ENCODE measurements at regions not wholly inside any gene's neighbourhood (a gene's known extent, or its start where the extent isn't known, plus 50 kb on each side); places are given as distances from the start of the nearest gene placed in this dataset.

DNA sequence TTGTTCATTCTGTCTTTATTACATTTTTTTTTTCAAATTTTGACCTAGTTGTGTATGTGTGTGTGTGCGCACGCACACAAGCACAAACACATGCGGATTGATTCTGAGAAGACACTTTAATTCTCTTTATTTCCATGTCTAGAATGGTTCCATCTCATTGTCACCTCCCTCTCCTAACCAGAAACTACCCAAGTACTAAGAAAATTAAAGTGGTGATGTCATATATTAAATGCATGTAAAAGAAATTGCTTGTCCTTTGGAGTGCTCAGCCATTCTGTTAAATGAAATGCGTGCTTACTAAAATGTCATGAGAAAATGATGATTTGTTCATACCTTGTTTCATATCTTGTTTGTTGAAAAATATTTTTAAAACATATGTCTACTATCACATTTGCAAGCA lies 1297.0 kb upstream of the TENM3 start:
- Histone ChIP-seq H3K27me3 (ENCODE audit: control insufficient read depth in 2 of 2, insufficient read depth in 2 of 2, low read length in 2 of 2) (no peaks in the 10 kb centered on the region), H3K4me3 (replicated peaks in 1 of 3; ENCODE audit: low read depth in 2 of 3, low read length in 3 of 3) (no peak overlapping the region), H3K79me2 (ENCODE audit: insufficient read depth, low read length) (no peaks in the 10 kb centered on the region), H3K4me1 (ENCODE audit: control insufficient read depth in 1 of 2, insufficient read depth in 2 of 2, low read length in 2 of 2) (no peaks in the 10 kb centered on the region), H3K9me3 (replicated peaks in 1 of 2; ENCODE audit: control insufficient read depth in 1 of 2, insufficient read depth in 1 of 2, low read length in 2 of 2) (no peaks in the 10 kb centered on the region), H3K27ac (ENCODE audit: low read depth in 1 of 2, low read length in 2 of 2) (no peak overlapping the region), H2AFZ (ENCODE audit: insufficient read depth, low read depth, low read length, poor library complexity, severe bottlenecking) (no peak overlapping the region), H3K9ac (ENCODE audit: insufficient read depth, low read length, poor library complexity, severe bottlenecking) (no peak overlapping the region), H3K4me2 (replicated peaks; ENCODE audit: extremely low read depth, low read length, poor library complexity, severe bottlenecking) (no peak overlapping the region), H3K36me3 (replicated peaks in 1 of 2; ENCODE audit: control insufficient read depth in 1 of 2, insufficient read depth in 2 of 2, low read length in 2 of 2) (no peaks in the 10 kb centered on the region), H4K20me1 (ENCODE audit: insufficient read depth, low read length) (no peaks in the 10 kb centered on the region)
- Mint-ChIP-seq H3K27ac (no peak overlapping the region), H3K9me3 (no peaks in the 10 kb centered on the region), H3K27me3 (ENCODE audit: low read depth in 3 of 3) (no peaks in the 10 kb centered on the region), H3K4me3 (no peak overlapping the region), H3K36me3 (no peaks in the 10 kb centered on the region), H3K4me1 (no peaks in the 10 kb centered on the region)
- intact Hi-C loops (cut with micrococcal nuclease), result no loop called here
- WGBS (ENCODE audit: insufficient coverage), result no CpG with 5 or more reads among the region's 4 CpGs
- TF ChIP-seq, protein P1, sequence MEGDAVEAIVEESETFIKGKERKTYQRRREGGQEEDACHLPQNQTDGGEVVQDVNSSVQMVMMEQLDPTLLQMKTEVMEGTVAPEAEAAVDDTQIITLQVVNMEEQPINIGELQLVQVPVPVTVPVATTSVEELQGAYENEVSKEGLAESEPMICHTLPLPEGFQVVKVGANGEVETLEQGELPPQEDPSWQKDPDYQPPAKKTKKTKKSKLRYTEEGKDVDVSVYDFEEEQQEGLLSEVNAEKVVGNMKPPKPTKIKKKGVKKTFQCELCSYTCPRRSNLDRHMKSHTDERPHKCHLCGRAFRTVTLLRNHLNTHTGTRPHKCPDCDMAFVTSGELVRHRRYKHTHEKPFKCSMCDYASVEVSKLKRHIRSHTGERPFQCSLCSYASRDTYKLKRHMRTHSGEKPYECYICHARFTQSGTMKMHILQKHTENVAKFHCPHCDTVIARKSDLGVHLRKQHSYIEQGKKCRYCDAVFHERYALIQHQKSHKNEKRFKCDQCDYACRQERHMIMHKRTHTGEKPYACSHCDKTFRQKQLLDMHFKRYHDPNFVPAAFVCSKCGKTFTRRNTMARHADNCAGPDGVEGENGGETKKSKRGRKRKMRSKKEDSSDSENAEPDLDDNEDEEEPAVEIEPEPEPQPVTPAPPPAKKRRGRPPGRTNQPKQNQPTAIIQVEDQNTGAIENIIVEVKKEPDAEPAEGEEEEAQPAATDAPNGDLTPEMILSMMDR (IDR thresholded peaks at IDR 0.05), result no peak
- DNase-seq, result no peak

DNA sequence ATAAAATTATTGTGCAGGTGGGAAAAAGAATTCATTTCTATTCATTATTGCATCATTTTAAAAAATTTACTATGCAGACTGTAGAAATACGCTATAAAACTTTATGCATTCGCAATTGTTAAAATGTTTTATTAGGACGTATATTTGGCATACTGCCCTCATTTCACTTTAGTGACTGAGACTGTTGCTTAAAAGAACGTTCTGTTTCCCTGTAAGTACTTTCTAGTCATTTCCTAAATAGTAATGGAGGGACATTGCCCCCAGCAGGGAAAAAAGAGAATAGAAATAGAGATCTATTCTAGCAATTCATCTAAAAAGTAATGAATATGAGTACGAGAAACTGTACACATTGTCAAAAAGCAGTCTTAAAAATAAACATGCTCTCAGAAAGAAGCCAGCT lies 1295.8 kb upstream of the TENM3 start:
- intact Hi-C loops (cut with micrococcal nuclease), result no loop called here
- Histone ChIP-seq H3K27me3 (ENCODE audit: control insufficient read depth in 2 of 2, insufficient read depth in 2 of 2, low read length in 2 of 2) (no peaks in the 10 kb centered on the region), H3K9ac (ENCODE audit: insufficient read depth, low read length, poor library complexity, severe bottlenecking) (no peak overlapping the region), H3K9me3 (replicated peaks in 1 of 2; ENCODE audit: control insufficient read depth in 1 of 2, insufficient read depth in 1 of 2, low read length in 2 of 2) (no peaks in the 10 kb centered on the region), H3K79me2 (ENCODE audit: insufficient read depth, low read length) (no peaks in the 10 kb centered on the region), H2AFZ (ENCODE audit: insufficient read depth, low read depth, low read length, poor library complexity, severe bottlenecking) (no peak overlapping the region), H4K20me1 (ENCODE audit: insufficient read depth, low read length) (no peaks in the 10 kb centered on the region), H3K27ac (ENCODE audit: low read depth in 1 of 2, low read length in 2 of 2) (no peak overlapping the region), H3K4me1 (ENCODE audit: control insufficient read depth in 1 of 2, insufficient read depth in 2 of 2, low read length in 2 of 2) (no peaks in the 10 kb centered on the region), H3K36me3 (replicated peaks in 1 of 2; ENCODE audit: control insufficient read depth in 1 of 2, insufficient read depth in 2 of 2, low read length in 2 of 2) (no peaks in the 10 kb centered on the region), H3K4me3 (replicated peaks in 1 of 3; ENCODE audit: low read depth in 2 of 3, low read length in 3 of 3) (no peak overlapping the region), H3K4me2 (replicated peaks; ENCODE audit: extremely low read depth, low read length, poor library complexity, severe bottlenecking) (no peak overlapping the region)
- no peak for DNase-seq
- TF ChIP-seq, protein P1 (IDR thresholded peaks at IDR 0.05), result no peak
- H3K4me1 Mint-ChIP-seq, result no peaks in the 10 kb centered on the region
- H3K4me3 Mint-ChIP-seq, result no peak overlapping the region
- WGBS (ENCODE audit: insufficient coverage), result no CpG with 5 or more reads among the region's 5 CpGs
- no peaks in the 10 kb centered on the region for H3K27me3 Mint-ChIP-seq (ENCODE audit: low read depth in 3 of 3)
- no peaks in the 10 kb centered on the region for H3K36me3 Mint-ChIP-seq
- no peaks in the 10 kb centered on the region for H3K9me3 Mint-ChIP-seq
- H3K27ac Mint-ChIP-seq, result no peak overlapping the region

Measured in CD14-positive monocyte (primary cell).